AG10803 (cell line): ENCODE measurements at regions not wholly inside any gene's neighbourhood (a gene's known extent, or its start where the extent isn't known, plus 50 kb on each side); places are given as distances from the start of the nearest gene placed in this dataset.

ENCODE experiments used
- DNase-seq: peaks from one replicate; pipeline ENCODE4 v3.0.0; 2010; ENCODE audit warnings: low read depth
- H3K4me3 ChIP-seq: 2 replicates; pipeline ENCODE4 v1.5.1; 2011; ENCODE audit warnings: mild to moderate bottlenecking, low read length, control low read depth
- CTCF ChIP-seq: conservative IDR thresholded peaks from 2 replicates; pipeline ENCODE4 v1.5.1; 2011; ENCODE audit warnings: mild to moderate bottlenecking, low read length, control low read depth, inconsistent platforms

- no peak for TF ChIP-seq CTCF
- no peak for DNase-seq
These were observed 91.2 kb downstream of the LRATD1 start for GRCh38 chr2:14723684-14724083.

GRCh38 chr2:14735696-14736095, 103.2 kb downstream of the LRATD1 start:
- no peak for DNase-seq
- no peak overlapping the region for H3K4me3 ChIP-seq
- TF ChIP-seq CTCF: no peak

More at GRCh38 chr2:14723684-14724083, 91.2 kb downstream of the LRATD1 start:
- H3K4me3 ChIP-seq: no peak overlapping the region

- H3K4me3 ChIP-seq: no peak overlapping the region
- no peak for TF ChIP-seq CTCF
These were observed 104.7 kb downstream of the LRATD1 start for GRCh38 chr2:14737201-14737600.

GRCh38 chr2:14743861-14744260, 111.3 kb downstream of the LRATD1 start:
- H3K4me3 ChIP-seq: no peak overlapping the region
- DNase-seq: no peak
- TF ChIP-seq CTCF: no peak

More at GRCh38 chr2:14737201-14737600, 104.7 kb downstream of the LRATD1 start:
- no peak for DNase-seq

- TF ChIP-seq CTCF: no peak
- no peak overlapping the region for H3K4me3 ChIP-seq
- DNase-seq: peak; percentile 57
These were observed 113.0 kb downstream of the LRATD1 start for GRCh38 chr2:14745288-14746076.

- no peak for TF ChIP-seq CTCF
- no peak for DNase-seq
- H3K4me3 ChIP-seq: no peak overlapping the region
These were observed 113.6 kb downstream of the LRATD1 start for GRCh38 chr2:14746133-14746532.

- no peak for DNase-seq
- H3K4me3 ChIP-seq: no peak overlapping the region
- TF ChIP-seq CTCF: no peak
These were observed 114.9 kb downstream of the LRATD1 start for GRCh38 chr2:14747447-14747846.
